ENCODE measurements at regions not wholly inside any gene's neighbourhood (a gene's known extent, or its start where the extent isn't known, plus 50 kb on each side); places are given as distances from the start of the nearest gene placed in this dataset.

DNA sequence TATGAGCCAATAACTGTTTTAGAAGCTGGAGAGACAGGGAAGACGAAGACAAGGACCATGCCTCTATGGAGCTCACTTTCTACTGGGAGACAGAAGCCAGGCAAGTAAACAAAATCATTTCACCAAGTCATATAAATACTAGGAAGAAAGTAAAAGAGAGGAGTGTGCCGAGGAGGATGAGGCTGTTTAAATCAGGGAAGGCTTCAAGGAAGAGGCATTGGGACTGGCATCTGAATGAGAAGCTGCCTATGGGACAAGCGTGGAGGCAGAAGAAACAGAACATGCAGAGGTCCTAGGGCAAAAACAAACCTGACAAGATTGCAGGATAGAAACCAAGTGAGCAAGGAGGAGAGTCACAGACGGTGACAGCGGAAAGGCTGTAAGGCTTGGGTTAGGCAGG, 68.1 kb upstream of the CPLX2 start:
- Histone ChIP-seq H4K8ac (ENCODE audit: extremely low read depth, insufficient read depth, low read length) (no peak overlapping the region), H2BK5ac (ENCODE audit: low read depth, low read length) (no peak overlapping the region), H4K91ac (replicated peaks; ENCODE audit: insufficient read length, low read length) (no peak overlapping the region), H3K27me3 (replicated peaks in 1 of 4; ENCODE audit: control insufficient read depth in 3 of 4, extremely low read depth in 1 of 4, insufficient read depth in 3 of 4, low read length in 3 of 4) (peaks cover 0 to 2% (median 0%) of the 10 kb centered on the region in 4 experiments; a peak in 1 of 7 replicates), H3K36me3 (ENCODE audit: control insufficient read depth in 2 of 4, insufficient read depth in 4 of 4, low read length in 3 of 4) (no peaks in the 10 kb centered on the region), H2AK5ac (ENCODE audit: low read depth, low read length) (no peak overlapping the region), H3K4me2 (ENCODE audit: insufficient read depth in 1 of 2, low read depth in 2 of 2, low read length in 2 of 2) (no peak overlapping the region), H4K5ac (ENCODE audit: insufficient read length, low read depth, low read length) (no peak overlapping the region), H2BK15ac (ENCODE audit: low read length) (no peak overlapping the region), H3K23ac (ENCODE audit: insufficient read length) (no peak overlapping the region), H2BK20ac (ENCODE audit: low read length) (no peak overlapping the region), H3K56ac (replicated peaks; ENCODE audit: insufficient read length, low read depth, low read length) (no peak overlapping the region), H4K20me1 (replicated peaks in 1 of 2; ENCODE audit: control insufficient read depth in 1 of 2, insufficient read depth in 2 of 2, low read length in 2 of 2) (no peaks in the 10 kb centered on the region), H3K4ac (replicated peaks; ENCODE audit: insufficient read length, low read depth, low read length) (no peak overlapping the region), H3K27ac (ENCODE audit: low read depth, low read length) (no peak overlapping the region), H3K4me3 (ENCODE audit: extremely low read depth in 1 of 4, insufficient read depth in 2 of 4, low read depth in 3 of 4, low read length in 4 of 4) (no peak overlapping the region), H3K23me2 (ENCODE audit: low read depth, low read length) (no peaks in the 10 kb centered on the region; the same call in 1 of the 2 replicates), H3K79me2 (ENCODE audit: control insufficient read depth in 1 of 2, insufficient read depth in 2 of 2, low read length in 2 of 2) (no peaks in the 10 kb centered on the region), H3K9me3 (ENCODE audit: insufficient read depth in 2 of 2, low read depth in 1 of 2, low read length in 1 of 2) (no peaks in the 10 kb centered on the region), H2BK12ac (ENCODE audit: low read depth, low read length) (no peak overlapping the region), H2BK120ac (replicated peaks; ENCODE audit: low read depth, low read length) (no peak overlapping the region), H3K18ac (ENCODE audit: extremely low read depth, low read length) (no peak overlapping the region), H3K79me1 (ENCODE audit: low read depth, low read length) (no peaks in the 10 kb centered on the region), H3K14ac (ENCODE audit: insufficient read length) (no peak overlapping the region), H2AFZ (ENCODE audit: low read length) (no peak overlapping the region), H3K4me1 (replicated peaks in 1 of 4; ENCODE audit: control insufficient read depth in 3 of 4, insufficient read depth in 4 of 4, low read length in 3 of 4) (peaks cover 0 to 10% (median 4%) of the 10 kb centered on the region in 4 experiments; a peak in 4 of 7 replicates), H3K9ac (replicated peaks in 1 of 4; ENCODE audit: extremely low read depth in 1 of 4, low read depth in 3 of 4, low read length in 3 of 4) (no peak overlapping the region; a peak in 1 of 7 replicates)
- POLR2A ChIA-PET (ENCODE audit: partially characterized antibody) = no interaction called here
- 91% methylated on average over 5 of the region's 5 CpGs; no CpG with 5 or more reads in 1 of the 2 experiments for WGBS, 2 experiments (ENCODE audit: extremely low coverage in 1 of 2, insufficient coverage in 1 of 2, insufficient read length in 1 of 2, insufficient replicate concordance in 2 of 2, low coverage in 1 of 2, low lambda C conversion rate in 2 of 2, missing lambda C conversion rate in 1 of 2)
- DNase-seq (ENCODE audit: low read depth in 1 of 2, low spot score in 2 of 2) = no peak
- CTCF ChIA-PET (ENCODE audit: partially characterized antibody) = interaction anchor here (0.7 to 1.2 kb wide), 5 partner anchors 14 to 70 kb away, joined by 3 to 4 read pairs (median 3); partner anchors contain the start of gene CPLX2
- no peak for FAIRE-seq
- TF ChIP-seq RNF2 (IDR thresholded peaks at IDR 0.05; ENCODE audit: borderline replicate concordance, low read depth, low read length, missing control alignments, poor library complexity, severe bottlenecking) (no peak), MAFK (IDR thresholded peaks at IDR 0.05; ENCODE audit: low read depth, low read length) (no peak), TAF1 (IDR thresholded peaks at IDR 0.05; ENCODE audit: low read depth, low read length) (no peak), NRF1 (IDR thresholded peaks at IDR 0.05; ENCODE audit: low read depth, low read length) (no peak), SRF (IDR thresholded peaks at IDR 0.05; ENCODE audit: low read depth, low read length) (no peak), SIX5 (IDR thresholded peaks at IDR 0.05; ENCODE audit: low read depth, low read length) (no peak), YY1 (IDR thresholded peaks at IDR 0.05; ENCODE audit: low read depth, low read length) (no peak), RXRA (IDR thresholded peaks at IDR 0.05; ENCODE audit: insufficient read depth, low read depth, low read length) (no peak), CEBPB (IDR thresholded peaks at IDR 0.05; ENCODE audit: low read depth, low read length) (no peak), SUZ12 (IDR thresholded peaks at IDR 0.05; ENCODE audit: low read length) (no peak), CBX5 (IDR thresholded peaks at IDR 0.05; ENCODE audit: low read depth, low read length) (no peak), POU5F1 (IDR thresholded peaks at IDR 0.05; ENCODE audit: low read depth, low read length) (no peak)
- TF ChIP-seq, protein P1, sequence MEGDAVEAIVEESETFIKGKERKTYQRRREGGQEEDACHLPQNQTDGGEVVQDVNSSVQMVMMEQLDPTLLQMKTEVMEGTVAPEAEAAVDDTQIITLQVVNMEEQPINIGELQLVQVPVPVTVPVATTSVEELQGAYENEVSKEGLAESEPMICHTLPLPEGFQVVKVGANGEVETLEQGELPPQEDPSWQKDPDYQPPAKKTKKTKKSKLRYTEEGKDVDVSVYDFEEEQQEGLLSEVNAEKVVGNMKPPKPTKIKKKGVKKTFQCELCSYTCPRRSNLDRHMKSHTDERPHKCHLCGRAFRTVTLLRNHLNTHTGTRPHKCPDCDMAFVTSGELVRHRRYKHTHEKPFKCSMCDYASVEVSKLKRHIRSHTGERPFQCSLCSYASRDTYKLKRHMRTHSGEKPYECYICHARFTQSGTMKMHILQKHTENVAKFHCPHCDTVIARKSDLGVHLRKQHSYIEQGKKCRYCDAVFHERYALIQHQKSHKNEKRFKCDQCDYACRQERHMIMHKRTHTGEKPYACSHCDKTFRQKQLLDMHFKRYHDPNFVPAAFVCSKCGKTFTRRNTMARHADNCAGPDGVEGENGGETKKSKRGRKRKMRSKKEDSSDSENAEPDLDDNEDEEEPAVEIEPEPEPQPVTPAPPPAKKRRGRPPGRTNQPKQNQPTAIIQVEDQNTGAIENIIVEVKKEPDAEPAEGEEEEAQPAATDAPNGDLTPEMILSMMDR (IDR thresholded peaks at IDR 0.05; ENCODE audit: control extremely low read depth in 1 of 3, insufficient read depth in 1 of 3, low read depth in 1 of 3, low read length in 3 of 3) = no peak
